ENCODE measurements at regions not wholly inside any gene's neighbourhood (a gene's known extent, or its start where the extent isn't known, plus 50 kb on each side); places are given as distances from the start of the nearest gene placed in this dataset.

- no peak for TF ChIP-seq TOX (CRISPR knock-in tag; IDR thresholded peaks at IDR 0.05; ENCODE audit: borderline replicate concordance)
- TF ChIP-seq ZC3H10 (CRISPR knock-in tag; IDR thresholded peaks at IDR 0.05), result no peak
- no peak for TF ChIP-seq GLIS3 (CRISPR knock-in tag; IDR thresholded peaks at IDR 0.05)
- TF ChIP-seq CREB5 (CRISPR knock-in tag; IDR thresholded peaks at IDR 0.05; ENCODE audit: low read depth), result no peak
- no peak for TF ChIP-seq RARB (CRISPR knock-in tag; IDR thresholded peaks at IDR 0.05)
- TF ChIP-seq BACH2 (CRISPR knock-in tag; IDR thresholded peaks at IDR 0.05; ENCODE audit: borderline replicate concordance), result no peak
- no peak for TF ChIP-seq TCF4 (CRISPR knock-in tag; IDR thresholded peaks at IDR 0.05; ENCODE audit: borderline replicate concordance)
- TF ChIP-seq SNAI2 (CRISPR knock-in tag; IDR thresholded peaks at IDR 0.05), result no peak
- TF ChIP-seq ZFP3 (CRISPR knock-in tag; IDR thresholded peaks at IDR 0.05), result no peak
- no peak for TF ChIP-seq CSDC2 (CRISPR knock-in tag; IDR thresholded peaks at IDR 0.05)
- TF ChIP-seq ARNTL (CRISPR knock-in tag; IDR thresholded peaks at IDR 0.05; ENCODE audit: borderline replicate concordance, low read depth), result no peak
- no peak for TF ChIP-seq ISL1 (CRISPR knock-in tag; IDR thresholded peaks at IDR 0.05)
- TF ChIP-seq, protein P1, sequence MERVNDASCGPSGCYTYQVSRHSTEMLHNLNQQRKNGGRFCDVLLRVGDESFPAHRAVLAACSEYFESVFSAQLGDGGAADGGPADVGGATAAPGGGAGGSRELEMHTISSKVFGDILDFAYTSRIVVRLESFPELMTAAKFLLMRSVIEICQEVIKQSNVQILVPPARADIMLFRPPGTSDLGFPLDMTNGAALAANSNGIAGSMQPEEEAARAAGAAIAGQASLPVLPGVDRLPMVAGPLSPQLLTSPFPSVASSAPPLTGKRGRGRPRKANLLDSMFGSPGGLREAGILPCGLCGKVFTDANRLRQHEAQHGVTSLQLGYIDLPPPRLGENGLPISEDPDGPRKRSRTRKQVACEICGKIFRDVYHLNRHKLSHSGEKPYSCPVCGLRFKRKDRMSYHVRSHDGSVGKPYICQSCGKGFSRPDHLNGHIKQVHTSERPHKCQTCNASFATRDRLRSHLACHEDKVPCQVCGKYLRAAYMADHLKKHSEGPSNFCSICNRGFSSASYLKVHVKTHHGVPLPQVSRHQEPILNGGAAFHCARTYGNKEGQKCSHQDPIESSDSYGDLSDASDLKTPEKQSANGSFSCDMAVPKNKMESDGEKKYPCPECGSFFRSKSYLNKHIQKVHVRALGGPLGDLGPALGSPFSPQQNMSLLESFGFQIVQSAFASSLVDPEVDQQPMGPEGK (CRISPR knock-in tag; IDR thresholded peaks at IDR 0.05; ENCODE audit: borderline replicate concordance), result no peak
- no peak for TF ChIP-seq OSR1 (CRISPR knock-in tag; IDR thresholded peaks at IDR 0.05)
- no peak for TF ChIP-seq ZNF565 (CRISPR knock-in tag; conservative IDR thresholded peaks at IDR 0.05; ENCODE audit: low read depth)
- TF ChIP-seq, protein P2, sequence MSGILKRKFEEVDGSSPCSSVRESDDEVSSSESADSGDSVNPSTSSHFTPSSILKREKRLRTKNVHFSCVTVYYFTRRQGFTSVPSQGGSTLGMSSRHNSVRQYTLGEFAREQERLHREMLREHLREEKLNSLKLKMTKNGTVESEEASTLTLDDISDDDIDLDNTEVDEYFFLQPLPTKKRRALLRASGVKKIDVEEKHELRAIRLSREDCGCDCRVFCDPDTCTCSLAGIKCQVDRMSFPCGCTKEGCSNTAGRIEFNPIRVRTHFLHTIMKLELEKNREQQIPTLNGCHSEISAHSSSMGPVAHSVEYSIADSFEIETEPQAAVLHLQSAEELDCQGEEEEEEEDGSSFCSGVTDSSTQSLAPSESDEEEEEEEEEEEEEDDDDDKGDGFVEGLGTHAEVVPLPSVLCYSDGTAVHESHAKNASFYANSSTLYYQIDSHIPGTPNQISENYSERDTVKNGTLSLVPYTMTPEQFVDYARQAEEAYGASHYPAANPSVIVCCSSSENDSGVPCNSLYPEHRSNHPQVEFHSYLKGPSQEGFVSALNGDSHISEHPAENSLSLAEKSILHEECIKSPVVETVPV (CRISPR knock-in tag; IDR thresholded peaks at IDR 0.05), result no peak
- no peak for TF ChIP-seq TSHZ2 (CRISPR knock-in tag; IDR thresholded peaks at IDR 0.05)
- TF ChIP-seq PPARA (CRISPR knock-in tag; IDR thresholded peaks at IDR 0.05; ENCODE audit: borderline replicate concordance), result no peak
- TF ChIP-seq ESRRG (CRISPR knock-in tag; IDR thresholded peaks at IDR 0.05), result no peak
- no peak for ATAC-seq
Measured at GRCh38 chr12:111173391-111173790, 195.5 kb downstream of the PHETA1 start.

GRCh38 chr12:111172786-111173185 lies 196.1 kb downstream of the PHETA1 start:
- no peak for TF ChIP-seq CREB5 (CRISPR knock-in tag; IDR thresholded peaks at IDR 0.05; ENCODE audit: low read depth)
- no peak for TF ChIP-seq SNAI2 (CRISPR knock-in tag; IDR thresholded peaks at IDR 0.05)
- TF ChIP-seq, protein P3, sequence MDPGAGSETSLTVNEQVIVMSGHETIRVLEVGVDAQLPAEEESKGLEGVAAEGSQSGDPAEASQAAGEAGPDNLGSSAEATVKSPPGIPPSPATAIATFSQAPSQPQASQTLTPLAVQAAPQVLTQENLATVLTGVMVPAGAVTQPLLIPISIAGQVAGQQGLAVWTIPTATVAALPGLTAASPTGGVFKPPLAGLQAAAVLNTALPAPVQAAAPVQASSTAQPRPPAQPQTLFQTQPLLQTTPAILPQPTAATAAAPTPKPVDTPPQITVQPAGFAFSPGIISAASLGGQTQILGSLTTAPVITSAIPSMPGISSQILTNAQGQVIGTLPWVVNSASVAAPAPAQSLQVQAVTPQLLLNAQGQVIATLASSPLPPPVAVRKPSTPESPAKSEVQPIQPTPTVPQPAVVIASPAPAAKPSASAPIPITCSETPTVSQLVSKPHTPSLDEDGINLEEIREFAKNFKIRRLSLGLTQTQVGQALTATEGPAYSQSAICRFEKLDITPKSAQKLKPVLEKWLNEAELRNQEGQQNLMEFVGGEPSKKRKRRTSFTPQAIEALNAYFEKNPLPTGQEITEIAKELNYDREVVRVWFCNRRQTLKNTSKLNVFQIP (CRISPR knock-in tag; IDR thresholded peaks at IDR 0.05; ENCODE audit: borderline replicate concordance, low read depth), result no peak
- no peak for TF ChIP-seq CSDC2 (CRISPR knock-in tag; IDR thresholded peaks at IDR 0.05)
- no peak for TF ChIP-seq ZFP3 (CRISPR knock-in tag; IDR thresholded peaks at IDR 0.05)
- TF ChIP-seq ESRRG (CRISPR knock-in tag; IDR thresholded peaks at IDR 0.05), result no peak
- no peak for TF ChIP-seq ARNTL (CRISPR knock-in tag; IDR thresholded peaks at IDR 0.05; ENCODE audit: borderline replicate concordance, low read depth)
- no peak for TF ChIP-seq BACH2 (CRISPR knock-in tag; IDR thresholded peaks at IDR 0.05; ENCODE audit: borderline replicate concordance)
- TF ChIP-seq PPARA (CRISPR knock-in tag; IDR thresholded peaks at IDR 0.05; ENCODE audit: borderline replicate concordance), result no peak
- no peak for TF ChIP-seq RARB (CRISPR knock-in tag; IDR thresholded peaks at IDR 0.05)
- TF ChIP-seq ZFP30 (CRISPR knock-in tag; IDR thresholded peaks at IDR 0.05), result no peak
- TF ChIP-seq ZNF565 (CRISPR knock-in tag; conservative IDR thresholded peaks at IDR 0.05; ENCODE audit: low read depth), result no peak
- no peak for TF ChIP-seq ZC3H10 (CRISPR knock-in tag; IDR thresholded peaks at IDR 0.05)
- no peak for TF ChIP-seq ZNF8 (CRISPR knock-in tag; IDR thresholded peaks at IDR 0.05)
- TF ChIP-seq GLIS3 (CRISPR knock-in tag; IDR thresholded peaks at IDR 0.05), result no peak
- no peak for TF ChIP-seq OSR1 (CRISPR knock-in tag; IDR thresholded peaks at IDR 0.05)
- TF ChIP-seq, protein P2 (CRISPR knock-in tag; IDR thresholded peaks at IDR 0.05), result no peak
- no peak for TF ChIP-seq ZNF70 (CRISPR knock-in tag; IDR thresholded peaks at IDR 0.05)
- ATAC-seq, result no peak
